ENCODE measurements at regions not wholly inside any gene's neighbourhood (a gene's known extent, or its start where the extent isn't known, plus 50 kb on each side); places are given as distances from the start of the nearest gene placed in this dataset.

- no peak overlapping the region for H3T11ph ChIP-seq (ENCODE audit: low read length)
- Mint-ChIP-seq H3K27ac (no peak overlapping the region), H3K9me3 (no peaks in the 10 kb centered on the region; a peak in 1 of 5 replicates), H3K36me3 (ENCODE audit: insufficient read depth in 1 of 3, low read depth in 3 of 3) (no peaks in the 10 kb centered on the region; a peak in 1 of 7 replicates), H3K4me3 (no peak overlapping the region), H3K27me3 (ENCODE audit: low read depth) (no peaks in the 10 kb centered on the region), H3K4me1 (no peaks in the 10 kb centered on the region)
- H2BK20ac ChIP-seq (ENCODE audit: low read depth, low read length, poor library complexity, severe bottlenecking): no peak overlapping the region
- H4K5ac ChIP-seq (ENCODE audit: insufficient read length, low read depth, low read length): no peak overlapping the region
- no peak overlapping the region for H3K56ac ChIP-seq (ENCODE audit: insufficient read length, low read depth, low read length)
- H4K91ac ChIP-seq (ENCODE audit: insufficient read length, low read depth, low read length): no peak overlapping the region
- H3K23me2 ChIP-seq (ENCODE audit: insufficient read length, low read depth, low read length, poor library complexity, severe bottlenecking): no peaks in the 10 kb centered on the region
- no peaks in the 10 kb centered on the region for H3K9me3 ChIP-seq (ENCODE audit: control insufficient read depth, low read depth, low read length)
- H3K79me1 ChIP-seq (ENCODE audit: insufficient read depth, low read depth, low read length, poor library complexity, severe bottlenecking): no peaks in the 10 kb centered on the region
- no peak overlapping the region for H2AFZ ChIP-seq (ENCODE audit: low read length)
- H3K18ac ChIP-seq (ENCODE audit: insufficient read length, low read depth, low read length): no peak overlapping the region
- no peak overlapping the region for H4K8ac ChIP-seq (replicated peaks; ENCODE audit: insufficient read length, low read depth, low read length)
- no peaks in the 10 kb centered on the region for H3K4me1 ChIP-seq (ENCODE audit: insufficient read depth, low read length)
- WGBS (ENCODE audit: extremely low coverage, insufficient read length, low lambda C conversion rate): no CpG with 5 or more reads among the region's 7 CpGs
- no peak overlapping the region for H3K27ac ChIP-seq (ENCODE audit: insufficient read length, low read depth, low read length)
- no peaks in the 10 kb centered on the region for H3K79me2 ChIP-seq (ENCODE audit: insufficient read depth, low read length)
- no peak overlapping the region for H2BK120ac ChIP-seq (ENCODE audit: low read depth, low read length, poor library complexity, severe bottlenecking)
- H2BK15ac ChIP-seq (ENCODE audit: low read depth, low read length): no peak overlapping the region
- no peak overlapping the region for H3K14ac ChIP-seq (ENCODE audit: insufficient read depth, low read length)
- no peak overlapping the region for H2BK12ac ChIP-seq (ENCODE audit: insufficient read length, low read depth, low read length)
- no peak overlapping the region for H2AK5ac ChIP-seq (ENCODE audit: insufficient read length, low read length)
- no peak overlapping the region for H3K4me2 ChIP-seq (ENCODE audit: insufficient read depth, insufficient read length, low read length)
- TF ChIP-seq, protein P1, sequence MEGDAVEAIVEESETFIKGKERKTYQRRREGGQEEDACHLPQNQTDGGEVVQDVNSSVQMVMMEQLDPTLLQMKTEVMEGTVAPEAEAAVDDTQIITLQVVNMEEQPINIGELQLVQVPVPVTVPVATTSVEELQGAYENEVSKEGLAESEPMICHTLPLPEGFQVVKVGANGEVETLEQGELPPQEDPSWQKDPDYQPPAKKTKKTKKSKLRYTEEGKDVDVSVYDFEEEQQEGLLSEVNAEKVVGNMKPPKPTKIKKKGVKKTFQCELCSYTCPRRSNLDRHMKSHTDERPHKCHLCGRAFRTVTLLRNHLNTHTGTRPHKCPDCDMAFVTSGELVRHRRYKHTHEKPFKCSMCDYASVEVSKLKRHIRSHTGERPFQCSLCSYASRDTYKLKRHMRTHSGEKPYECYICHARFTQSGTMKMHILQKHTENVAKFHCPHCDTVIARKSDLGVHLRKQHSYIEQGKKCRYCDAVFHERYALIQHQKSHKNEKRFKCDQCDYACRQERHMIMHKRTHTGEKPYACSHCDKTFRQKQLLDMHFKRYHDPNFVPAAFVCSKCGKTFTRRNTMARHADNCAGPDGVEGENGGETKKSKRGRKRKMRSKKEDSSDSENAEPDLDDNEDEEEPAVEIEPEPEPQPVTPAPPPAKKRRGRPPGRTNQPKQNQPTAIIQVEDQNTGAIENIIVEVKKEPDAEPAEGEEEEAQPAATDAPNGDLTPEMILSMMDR (conservative IDR thresholded peaks at IDR 0.05): no peak
- no peak overlapping the region for H2BK5ac ChIP-seq (ENCODE audit: insufficient read length, low read length)
- DNase-seq: no peak
- H3K9ac ChIP-seq (ENCODE audit: extremely low read depth, insufficient read length, low read length): no peak overlapping the region
- no peaks in the 10 kb centered on the region for H4K20me1 ChIP-seq (ENCODE audit: control insufficient read depth, insufficient read depth, insufficient read length)
- no peak overlapping the region for H3K4ac ChIP-seq (ENCODE audit: low read depth, low read length)
- no peak overlapping the region for H3K23ac ChIP-seq (ENCODE audit: insufficient read length, low read depth, low read length)
- no peaks in the 10 kb centered on the region for H3K27me3 ChIP-seq (ENCODE audit: insufficient read depth, low read length)
Measured at GRCh38 chr2:225293638-225294037, 105.9 kb upstream of the NYAP2 start.
